ENCODE measurements at regions not wholly inside any gene's neighbourhood (a gene's known extent, or its start where the extent isn't known, plus 50 kb on each side); places are given as distances from the start of the nearest gene placed in this dataset.

DNA sequence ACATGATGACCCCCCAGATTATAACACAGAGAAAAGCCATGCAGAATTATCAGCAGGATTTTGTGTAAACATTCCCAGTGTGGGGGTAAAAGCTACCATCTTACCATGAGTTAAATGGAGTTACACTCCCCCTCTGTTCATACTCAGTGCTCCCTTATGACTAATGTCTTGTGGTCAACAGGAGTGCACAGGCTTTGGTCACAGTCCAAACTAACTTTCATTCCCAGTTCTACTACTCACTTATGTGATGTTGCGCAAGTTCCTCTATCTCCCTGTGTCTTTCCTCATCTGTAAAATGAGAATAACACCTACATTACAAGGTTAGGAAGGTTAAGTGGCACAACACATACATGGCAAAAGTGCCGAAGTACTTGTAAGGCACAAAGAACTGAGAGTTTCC, 277.9 kb downstream of the RBM26 start:
- Mint-ChIP-seq H3K27me3 (ENCODE audit: low read depth) (peaks cover under 1% of the 10 kb centered on the region), H3K27ac (ENCODE audit: unreplicated experiment) (no peak overlapping the region), H3K4me3 (no peak overlapping the region), H3K36me3 (ENCODE audit: low read depth) (no peaks in the 10 kb centered on the region), H3K9me3 (no peaks in the 10 kb centered on the region), H3K4me1 (no peaks in the 10 kb centered on the region)
- TF ChIP-seq, protein P1, sequence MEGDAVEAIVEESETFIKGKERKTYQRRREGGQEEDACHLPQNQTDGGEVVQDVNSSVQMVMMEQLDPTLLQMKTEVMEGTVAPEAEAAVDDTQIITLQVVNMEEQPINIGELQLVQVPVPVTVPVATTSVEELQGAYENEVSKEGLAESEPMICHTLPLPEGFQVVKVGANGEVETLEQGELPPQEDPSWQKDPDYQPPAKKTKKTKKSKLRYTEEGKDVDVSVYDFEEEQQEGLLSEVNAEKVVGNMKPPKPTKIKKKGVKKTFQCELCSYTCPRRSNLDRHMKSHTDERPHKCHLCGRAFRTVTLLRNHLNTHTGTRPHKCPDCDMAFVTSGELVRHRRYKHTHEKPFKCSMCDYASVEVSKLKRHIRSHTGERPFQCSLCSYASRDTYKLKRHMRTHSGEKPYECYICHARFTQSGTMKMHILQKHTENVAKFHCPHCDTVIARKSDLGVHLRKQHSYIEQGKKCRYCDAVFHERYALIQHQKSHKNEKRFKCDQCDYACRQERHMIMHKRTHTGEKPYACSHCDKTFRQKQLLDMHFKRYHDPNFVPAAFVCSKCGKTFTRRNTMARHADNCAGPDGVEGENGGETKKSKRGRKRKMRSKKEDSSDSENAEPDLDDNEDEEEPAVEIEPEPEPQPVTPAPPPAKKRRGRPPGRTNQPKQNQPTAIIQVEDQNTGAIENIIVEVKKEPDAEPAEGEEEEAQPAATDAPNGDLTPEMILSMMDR (conservative IDR thresholded peaks at IDR 0.05), result no peak
- no peak for DNase-seq (ENCODE audit: low read depth, low spot score)

DNA sequence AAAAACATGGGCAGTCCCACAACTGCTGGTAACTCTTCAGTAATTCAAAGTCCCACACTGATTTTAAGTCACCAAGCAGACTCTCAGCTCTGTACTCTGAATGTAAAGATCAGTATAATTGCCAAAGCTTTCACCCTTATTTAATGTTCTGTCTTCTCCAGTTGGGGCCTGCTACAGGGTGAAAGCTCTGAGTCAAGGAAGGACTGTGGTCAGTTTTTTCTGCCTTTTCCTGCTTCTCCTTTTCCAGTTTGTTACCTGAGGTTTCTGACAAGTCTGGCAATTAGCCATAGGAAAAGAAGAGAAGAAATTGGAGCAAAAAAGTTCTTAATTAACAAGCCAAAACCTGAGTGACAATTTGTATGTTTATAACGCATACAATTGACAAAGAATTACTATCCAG, 279.3 kb downstream of the RBM26 start:
- no peak overlapping the region for H3K4me3 Mint-ChIP-seq
- H3K36me3 Mint-ChIP-seq (ENCODE audit: low read depth), result no peaks in the 10 kb centered on the region
- TF ChIP-seq, protein P1 (conservative IDR thresholded peaks at IDR 0.05), result no peak
- no peaks in the 10 kb centered on the region for H3K9me3 Mint-ChIP-seq
- no peaks in the 10 kb centered on the region for H3K4me1 Mint-ChIP-seq
- H3K27ac Mint-ChIP-seq (ENCODE audit: unreplicated experiment), result no peak overlapping the region
- H3K27me3 Mint-ChIP-seq (ENCODE audit: low read depth), result no peaks in the 10 kb centered on the region
- no peak for DNase-seq (ENCODE audit: low read depth, low spot score)

DNA sequence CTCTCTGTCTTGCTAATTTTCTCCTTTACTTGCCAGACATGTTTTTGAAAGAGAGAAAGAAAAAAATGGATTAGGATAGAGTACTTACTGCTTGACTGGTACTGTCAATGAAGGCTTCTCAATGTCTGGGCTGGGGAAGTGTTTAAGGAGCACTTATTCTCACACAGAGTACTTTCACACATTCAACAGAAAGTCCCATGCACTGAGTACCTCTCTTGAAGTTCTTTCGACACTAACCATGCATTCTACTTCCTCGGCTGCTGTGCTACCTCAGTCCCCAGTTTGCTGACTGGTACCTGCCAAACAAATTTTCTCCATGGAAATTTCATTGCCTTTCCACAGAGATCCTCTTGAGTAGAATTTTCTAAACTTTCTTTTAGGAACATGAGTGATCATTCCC, 281.9 kb downstream of the RBM26 start:
- no peak for DNase-seq (ENCODE audit: low read depth, low spot score)
- H3K27ac Mint-ChIP-seq (ENCODE audit: unreplicated experiment), result no peak overlapping the region
- H3K9me3 Mint-ChIP-seq, result no peaks in the 10 kb centered on the region
- H3K36me3 Mint-ChIP-seq (ENCODE audit: low read depth), result no peaks in the 10 kb centered on the region
- TF ChIP-seq, protein P1 (conservative IDR thresholded peaks at IDR 0.05), result no peak
- no peaks in the 10 kb centered on the region for H3K4me1 Mint-ChIP-seq
- no peaks in the 10 kb centered on the region for H3K27me3 Mint-ChIP-seq (ENCODE audit: low read depth)
- H3K4me3 Mint-ChIP-seq, result no peak overlapping the region

DNA sequence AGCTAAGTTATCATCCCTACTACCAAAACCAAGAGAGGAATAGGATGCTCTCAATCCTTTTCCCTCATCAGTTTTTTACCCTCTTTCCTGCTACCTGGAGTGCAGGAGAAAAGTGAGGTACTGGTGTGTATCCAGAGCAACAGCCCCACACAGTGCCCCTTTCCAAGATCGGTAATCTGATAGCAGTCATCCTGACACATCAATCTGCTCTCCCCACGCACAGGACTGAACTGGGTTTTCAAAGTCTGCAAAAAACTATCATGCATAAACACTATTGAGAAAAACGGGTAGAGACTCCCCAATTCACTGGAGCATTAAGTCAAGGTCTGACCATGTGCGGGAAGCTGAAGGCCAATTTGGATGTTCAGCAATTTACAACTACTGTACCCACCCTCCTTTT, 284.8 kb downstream of the RBM26 start:
- no peaks in the 10 kb centered on the region for H3K36me3 Mint-ChIP-seq (ENCODE audit: low read depth)
- H3K4me3 Mint-ChIP-seq, result no peak overlapping the region
- TF ChIP-seq, protein P1 (conservative IDR thresholded peaks at IDR 0.05), result no peak
- no peaks in the 10 kb centered on the region for H3K4me1 Mint-ChIP-seq
- no peaks in the 10 kb centered on the region for H3K9me3 Mint-ChIP-seq
- no peaks in the 10 kb centered on the region for H3K27me3 Mint-ChIP-seq (ENCODE audit: low read depth)
- H3K27ac Mint-ChIP-seq (ENCODE audit: unreplicated experiment), result no peak overlapping the region
- DNase-seq (ENCODE audit: low read depth, low spot score), result no peak

DNA sequence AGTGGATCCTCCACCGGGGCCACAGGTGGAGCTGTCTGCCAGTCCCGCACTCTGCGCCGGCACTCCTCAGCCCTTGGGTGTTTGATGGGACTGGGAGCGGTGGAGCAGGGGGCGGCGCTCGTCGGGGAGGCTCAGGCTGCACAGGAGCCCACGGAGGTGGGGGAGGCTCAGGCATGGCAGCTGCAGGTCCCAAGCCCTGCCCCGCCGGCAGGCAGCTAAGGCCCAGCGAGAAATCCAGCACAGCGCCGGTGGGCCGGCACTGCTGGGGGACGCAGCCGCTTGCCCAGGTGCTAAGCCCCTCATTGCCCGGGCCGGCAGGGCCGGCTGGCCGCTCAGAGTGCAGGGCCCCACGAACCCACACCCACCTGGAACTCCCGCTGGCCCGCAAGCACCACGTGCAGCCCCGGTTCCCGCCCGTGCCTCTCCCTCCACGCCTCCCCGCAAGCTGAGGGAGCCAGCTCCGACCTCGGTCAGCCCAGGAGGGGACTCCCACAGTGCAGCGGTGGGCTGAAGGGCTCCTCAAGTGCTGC, 286.4 kb downstream of the RBM26 start:
- TF ChIP-seq, protein P1 (conservative IDR thresholded peaks at IDR 0.05), result no peak
- no peaks in the 10 kb centered on the region for H3K4me1 Mint-ChIP-seq
- no peaks in the 10 kb centered on the region for H3K27me3 Mint-ChIP-seq (ENCODE audit: low read depth)
- no peaks in the 10 kb centered on the region for H3K36me3 Mint-ChIP-seq (ENCODE audit: low read depth)
- no peak overlapping the region for H3K27ac Mint-ChIP-seq (ENCODE audit: unreplicated experiment)
- DNase-seq (ENCODE audit: low read depth, low spot score), result no peak
- no peaks in the 10 kb centered on the region for H3K9me3 Mint-ChIP-seq
- H3K4me3 Mint-ChIP-seq, result no peak overlapping the region

DNA sequence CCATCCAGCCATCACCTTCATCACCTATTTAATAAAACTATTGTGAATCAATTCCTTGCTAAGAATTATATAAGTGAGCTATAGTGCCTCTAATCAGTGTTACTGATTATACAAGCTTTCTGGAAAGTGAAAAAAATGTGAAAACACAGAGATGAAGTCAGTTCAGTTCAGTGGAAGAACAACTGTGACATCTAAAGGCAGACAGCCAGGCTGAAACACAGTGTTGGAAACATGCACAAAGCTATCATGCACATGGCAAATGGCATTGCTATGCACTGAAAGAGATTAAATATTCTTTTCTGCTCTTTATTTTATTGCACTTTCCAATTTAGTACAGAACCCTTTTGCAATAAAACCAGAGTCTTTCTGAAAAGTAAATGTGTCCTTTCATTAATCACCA, 294.0 kb downstream of the RBM26 start:
- TF ChIP-seq, protein P1 (conservative IDR thresholded peaks at IDR 0.05), result no peak
- Mint-ChIP-seq H3K4me3 (no peak overlapping the region), H3K27me3 (ENCODE audit: low read depth) (no peaks in the 10 kb centered on the region), H3K4me1 (no peaks in the 10 kb centered on the region), H3K27ac (ENCODE audit: unreplicated experiment) (no peak overlapping the region), H3K9me3 (no peaks in the 10 kb centered on the region), H3K36me3 (ENCODE audit: low read depth) (no peaks in the 10 kb centered on the region)
- DNase-seq (ENCODE audit: low read depth, low spot score), result no peak
